ENCODE measurements at regions not wholly inside any gene's neighbourhood (a gene's known extent, or its start where the extent isn't known, plus 50 kb on each side); places are given as distances from the start of the nearest gene placed in this dataset.
A peak's percentile ranks its signal among the peaks of the same experiment; 100 is the strongest.

- peak in 1 of 56 donors; percentile 1 for DNase-seq
These were observed 103.5 kb upstream of the SPRY2 start for GRCh38 chr13:80444240-80445015.

- DNase-seq, result no peak
These were observed 101.7 kb upstream of the SPRY2 start for GRCh38 chr13:80442609-80443008.

DNA sequence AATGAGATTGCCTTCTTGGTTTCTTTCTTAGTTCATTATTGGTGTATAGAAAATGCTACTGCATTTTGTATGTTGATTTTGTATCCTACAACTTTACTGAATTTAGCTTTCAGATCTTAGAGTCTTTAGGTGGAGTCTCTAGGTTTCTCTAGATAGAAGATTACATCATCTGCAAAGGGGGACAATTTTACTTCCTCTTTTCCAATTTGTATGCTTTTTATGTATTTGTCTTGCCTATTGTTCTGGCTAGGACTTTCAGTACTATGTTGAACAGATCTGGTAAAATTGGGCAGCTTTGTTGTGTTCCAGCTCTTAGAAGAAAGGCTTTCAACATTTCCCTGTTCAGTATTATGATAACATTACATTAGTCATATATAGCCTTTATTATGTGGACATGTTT is 101.0 kb upstream of the SPRY2 start:
- no peak for DNase-seq

DNA sequence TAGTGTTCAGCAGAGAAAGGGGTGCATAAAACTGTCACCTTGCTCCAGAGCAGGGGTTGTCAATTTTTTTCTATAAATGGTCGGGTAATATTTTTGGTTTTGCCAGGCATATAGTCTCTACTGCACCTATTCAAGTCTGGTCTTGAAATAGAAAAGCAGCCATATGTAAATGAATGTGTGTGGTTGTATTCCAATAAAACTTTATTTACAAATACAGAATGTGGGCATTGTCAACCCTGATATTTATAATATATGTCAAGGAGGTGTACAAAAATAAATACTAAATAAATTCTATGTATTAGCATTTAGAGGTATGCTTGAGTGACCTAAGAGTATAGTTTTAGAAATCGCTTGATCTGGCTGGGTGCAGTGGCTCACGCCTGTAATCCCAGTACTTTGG is 97.6 kb upstream of the SPRY2 start:
- no peak for DNase-seq

GRCh38 chr13:80437231-80437630 is 96.3 kb upstream of the SPRY2 start:
- DNase-seq, result no peak

GRCh38 chr13:80436571-80437169 is 95.7 kb upstream of the SPRY2 start:
- no peak for DNase-seq

- no peak for DNase-seq
These were observed 89.6 kb upstream of the SPRY2 start for GRCh38 chr13:80430561-80430960.

- no peak for DNase-seq
These were observed 87.6 kb upstream of the SPRY2 start for GRCh38 chr13:80428349-80429096.

DNA sequence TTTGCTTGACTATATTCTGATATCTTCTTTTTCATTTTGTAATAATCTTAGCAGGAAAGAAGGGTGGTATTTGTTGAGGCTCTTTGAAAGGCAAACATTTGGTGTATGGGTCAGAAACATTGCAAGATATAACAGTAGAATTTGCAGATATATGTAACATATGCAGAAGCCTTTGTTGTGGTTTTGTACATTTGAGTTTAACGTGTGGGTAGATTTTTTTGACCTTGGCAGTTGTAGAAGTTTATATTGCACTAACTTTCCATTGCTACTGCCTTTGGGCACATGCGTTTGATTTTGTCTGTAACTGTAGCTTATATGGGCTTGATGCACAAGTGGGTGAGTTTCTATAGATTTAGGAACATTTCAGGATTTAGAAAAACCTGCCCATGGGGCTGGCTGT is 78.5 kb upstream of the SPRY2 start:
- DNase-seq, result no peak

DNA sequence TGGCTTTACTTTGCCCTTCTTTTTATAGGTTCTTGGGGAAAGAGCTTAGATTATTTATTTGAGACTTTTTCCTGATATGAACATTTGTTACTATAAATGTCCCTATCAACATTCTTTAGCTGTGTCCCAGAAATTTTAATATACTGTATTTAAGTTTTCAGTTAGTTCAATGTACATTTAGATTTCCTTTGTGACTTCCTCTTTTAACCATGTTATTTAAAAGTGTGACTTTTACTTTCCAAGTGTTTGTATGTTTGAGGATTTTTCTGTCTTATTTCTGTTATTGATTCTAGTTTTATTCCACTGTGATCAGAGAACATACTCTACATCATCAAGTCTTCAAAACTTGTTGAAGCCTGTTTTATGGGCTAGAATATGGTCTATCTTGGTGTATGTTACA is 72.7 kb upstream of the SPRY2 start:
- no peak for DNase-seq

GRCh38 chr13:80408270-80408669 is 67.3 kb upstream of the SPRY2 start:
- no peak for DNase-seq

GRCh38 chr13:80400865-80401426 is 60.0 kb upstream of the SPRY2 start:
- no peak for DNase-seq

GRCh38 chr13:80400164-80400864 is 59.4 kb upstream of the SPRY2 start:
- no peak for DNase-seq

- no peak for DNase-seq
These were observed 58.6 kb upstream of the SPRY2 start for GRCh38 chr13:80399340-80400163.

Measured in nucleus accumbens (tissue), 56 donors.